ENCODE measurements at regions not wholly inside any gene's neighbourhood (a gene's known extent, or its start where the extent isn't known, plus 50 kb on each side); places are given as distances from the start of the nearest gene placed in this dataset.

DNA sequence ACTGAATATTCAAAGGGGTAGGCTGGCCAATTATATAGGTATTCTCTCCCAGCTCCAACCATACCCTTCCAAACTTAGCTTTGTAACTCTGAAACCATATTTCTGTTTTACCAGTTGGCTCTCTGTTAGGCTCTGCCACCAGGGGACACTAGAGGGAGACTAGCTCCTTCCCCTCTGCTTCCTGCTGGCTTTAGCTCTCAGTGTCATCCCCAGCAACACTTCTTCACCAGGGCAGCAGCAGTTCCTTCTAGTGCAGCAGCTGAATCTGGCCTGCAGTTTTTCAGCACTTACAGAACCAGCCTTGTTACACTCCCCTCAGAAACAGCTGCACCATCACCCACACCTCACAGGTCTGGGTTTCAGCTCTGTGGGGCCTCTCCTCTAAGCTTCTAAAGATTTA is 51.0 kb upstream of the DOCK9 start:
- TF ChIP-seq EZH2 (IDR thresholded peaks at IDR 0.05; ENCODE audit: low read length) (no peak), CTCF (optimal IDR thresholded peaks at IDR 0.05 in 1 of 3, IDR thresholded peaks at IDR 0.05 in 1 of 3, conservative IDR thresholded peaks at IDR 0.05 in 1 of 3; ENCODE audit: extremely low read depth in 1 of 3, insufficient read depth in 2 of 3, low read length in 3 of 3) (peak; percentile 38 to 48 (median 45))
